SK-N-SH (cell line): ENCODE measurements at regions not wholly inside any gene's neighbourhood (a gene's known extent, or its start where the extent isn't known, plus 50 kb on each side); places are given as distances from the start of the nearest gene placed in this dataset.

ENCODE experiments used
- CTCF ChIA-PET: fragments of 300-600, 350-600 bp; formaldehyde crosslinking; extraction: SDS; loops from one replicate; lab custom pipeline; 2021; lab: Yijun Ruan, JAX
- POLR2A ChIA-PET: fragments of 350-600 bp; sonication (Branson Sonifier 250); formaldehyde crosslinking; extraction: SDS; loops from one replicate; lab custom pipeline; 2020; ENCODE audit warnings: antibody characterized with exemption, inconsistent platforms; lab: Yijun Ruan, JAX
- DNase-seq: peaks from one replicate; pipeline ENCODE4 v3.0.0; 2012
- H2AFZ ChIP-seq: fragments of 200-600 bp; sonication (generic); 2 replicates; pipeline ENCODE4 v1.8.1; 2016; ENCODE audit warnings: antibody characterized with exemption, mild to moderate bottlenecking, low read depth
- H3F3A ChIP-seq: fragments of 200-600 bp; sonication (generic); replicated peaks from 2 replicates; pipeline ENCODE3; 2016; ENCODE audit warnings: antibody characterized with exemption, mild to moderate bottlenecking; ENCODE audit not compliant: insufficient read depth
- H3K27ac ChIP-seq, 2 experiments: fragments of 200-500 bp in 1 of 2; fragments of 200-600 bp in 1 of 2; sonication (Bioruptor generic) in 1 of 2; sonication (generic), shearing (Covaris generic) in 1 of 2; 2 replicates each; pipeline versions ENCODE4 v1.5.1 to v1.6.1; 2014 to 2016; ENCODE audit warnings: low read depth in 2 of 2, inconsistent platforms in 1 of 2, low read length in 1 of 2, mild to moderate bottlenecking in 1 of 2, mixed read lengths in 1 of 2
- H3K27me3 ChIP-seq: fragments of 200-600 bp; sonication (generic), shearing (Covaris generic); 2 replicates; pipeline ENCODE4 v1.6.1; 2016; ENCODE audit warnings: mixed run types; ENCODE audit not compliant: insufficient read depth
- H3K36me3 ChIP-seq, 2 experiments: fragments of 200-500 bp in 1 of 2; fragments of 200-600 bp in 1 of 2; sonication (Bioruptor generic) in 1 of 2; sonication (generic) in 1 of 2; replicated peaks in 1 of 2; 2 replicates each; pipeline versions ENCODE3 to v1.5.1; 2014 to 2016; ENCODE audit warnings: low read length in 1 of 2, mild to moderate bottlenecking in 1 of 2; ENCODE audit not compliant: insufficient read depth in 2 of 2, control insufficient read depth in 1 of 2
- H3K4me1 ChIP-seq, 2 experiments: fragments of 200-500 bp in 1 of 2; fragments of 200-600 bp in 1 of 2; sonication (Bioruptor generic) in 1 of 2; sonication (generic), shearing (Covaris generic) in 1 of 2; 2 replicates each; pipeline versions ENCODE4 v1.5.1 to v1.6.1; 2014 to 2016; ENCODE audit warnings: low read depth in 1 of 2, low read length in 1 of 2, mixed run types in 1 of 2; ENCODE audit not compliant: insufficient read depth in 2 of 2, control insufficient read depth in 1 of 2
- H3K4me2 ChIP-seq: fragments of 200-600 bp; sonication (generic), shearing (Covaris generic); 2 replicates; pipeline ENCODE4 v1.6.1; 2017; ENCODE audit warnings: mixed run types
- H3K4me3 ChIP-seq, 2 experiments: fragments of 200-500 bp in 1 of 2; fragments of 200-600 bp in 1 of 2; sonication (Bioruptor generic) in 1 of 2; sonication (generic), shearing (Covaris generic) in 1 of 2; 2 replicates each; pipeline versions ENCODE4 v1.5.1 to v1.8.1; 2014 to 2016; ENCODE audit warnings: low read depth in 2 of 2, inconsistent platforms in 1 of 2, low read length in 1 of 2, mild to moderate bottlenecking in 1 of 2, mixed read lengths in 1 of 2, moderate library complexity in 1 of 2
- H3K79me2 ChIP-seq: fragments of 200-600 bp; sonication (generic); 2 replicates; pipeline ENCODE4 v1.8.1; 2017; ENCODE audit warnings: mild to moderate bottlenecking; ENCODE audit not compliant: insufficient read depth
- H3K9ac ChIP-seq: fragments of 200-600 bp; sonication (generic); 2 replicates; pipeline ENCODE4 v1.6.1; 2017; ENCODE audit warnings: mixed run types
- H3K9me2 ChIP-seq: fragments of 200-600 bp; sonication (generic); 2 replicates; pipeline ENCODE4 v1.6.1; 2017; ENCODE audit warnings: mixed run types
- H3K9me3 ChIP-seq: fragments of 200-600 bp; sonication (generic); 2 replicates; pipeline ENCODE4 v1.6.1; 2017; ENCODE audit warnings: mixed run types, mild to moderate bottlenecking, moderate library complexity
- H4K20me1 ChIP-seq: fragments of 200-600 bp; sonication (generic); 2 replicates; pipeline ENCODE4 v1.6.1; 2017; ENCODE audit warnings: mild to moderate bottlenecking, mixed run types; ENCODE audit not compliant: insufficient read depth
- CHD2 ChIP-seq: fragments of 150-350 bp; IDR thresholded peaks from 2 replicates; pipeline ENCODE4 v1.6.1; 2018; ENCODE audit warnings: low read length; ENCODE audit not compliant: partially characterized antibody
- CTCF ChIP-seq: fragments of 200-600 bp; sonication (generic); IDR thresholded peaks from 2 replicates; pipeline ENCODE4 v1.6.1; 2017; ENCODE audit warnings: antibody characterized with exemption, mild to moderate bottlenecking, moderate library complexity
- FOSL2 ChIP-seq: IDR thresholded peaks from 2 replicates; pipeline ENCODE4 v1.4.0; 2012; ENCODE audit warnings: low read depth, mild to moderate bottlenecking, moderate library complexity, borderline replicate concordance
- FOXJ3 ChIP-seq: sonication (generic); formaldehyde crosslinking; IDR thresholded peaks from 2 replicates; pipeline ENCODE4 v1.5.1; 2020; ENCODE audit warnings: mild to moderate bottlenecking, missing genetic modification reagents
- GABPA ChIP-seq: IDR thresholded peaks from 2 replicates; pipeline ENCODE4 v1.4.0; 2012; ENCODE audit warnings: low read depth, mild to moderate bottlenecking
- JUND ChIP-seq: IDR thresholded peaks from 2 replicates; pipeline ENCODE4 v1.4.0; 2012
- MAX ChIP-seq: IDR thresholded peaks from 2 replicates; pipeline ENCODE4 v1.4.0; 2012; ENCODE audit warnings: low read depth
- PBX3 ChIP-seq: IDR thresholded peaks from 2 replicates; pipeline ENCODE4; 2012
- RAD21 ChIP-seq: IDR thresholded peaks from 2 replicates; pipeline ENCODE4 v1.6.1; 2012; ENCODE audit warnings: mild to moderate bottlenecking, low read length
- REST ChIP-seq: IDR thresholded peaks from 2 replicates; pipeline ENCODE4 v1.6.1; 2012; ENCODE audit warnings: mild to moderate bottlenecking, low read depth, low read length, moderate library complexity
- RFX5 ChIP-seq: IDR thresholded peaks from 2 replicates; pipeline ENCODE4 v1.6.1; 2012; ENCODE audit warnings: mild to moderate bottlenecking, improper control_type of control experiment, low read length
- RXRA ChIP-seq: IDR thresholded peaks from 2 replicates; pipeline ENCODE4 v1.4.0; 2012; ENCODE audit warnings: low read depth, mild to moderate bottlenecking, borderline replicate concordance
- TAF1 ChIP-seq: IDR thresholded peaks from 2 replicates; pipeline ENCODE4 v1.6.1; 2012; ENCODE audit warnings: low read depth, mild to moderate bottlenecking, low read length, moderate library complexity, borderline replicate concordance
- TCF12 ChIP-seq: IDR thresholded peaks from 2 replicates; pipeline ENCODE4 v1.4.0; 2012
- TEAD4 ChIP-seq: IDR thresholded peaks from 2 replicates; pipeline ENCODE4 v1.4.0; 2012; ENCODE audit warnings: mild to moderate bottlenecking, borderline replicate concordance; ENCODE audit not compliant: insufficient read depth
- YY1 ChIP-seq: IDR thresholded peaks from 2 replicates; pipeline ENCODE4 v1.4.0; 2012; ENCODE audit warnings: low read depth, mild to moderate bottlenecking
- WGBS: methylation state at CpG from one replicate; pipeline ENCODE4 v1.1.6; 2017; ENCODE audit warnings: low lambda C conversion rate; 5-methylcytosine and 5-hydroxymethylcytosine counted together

GRCh38 chr10:9554321-9554720 is 1463.4 kb upstream of the CELF2 start (continued):
- TF ChIP-seq YY1 (no peak), FOXJ3 (no peak), JUND (no peak)
- TF ChIP-seq, all 33 proteins: peak for 0

GRCh38 chr10:9560976-9561375 is 1456.7 kb upstream of the CELF2 start:
- 21% methylated on average over 3 of the region's 3 CpGs for whole genome bisulfite sequencing
- POLR2A ChIA-PET: no interaction called here
- H3K27ac ChIP-seq: no peak overlapping the region
- H4K20me1 ChIP-seq: no peaks in the 10 kb centered on the region
- H3K4me3 ChIP-seq: no peak overlapping the region
- TF ChIP-seq TEAD4: no peak
- TF ChIP-seq TAF1: no peak
- TF ChIP-seq RXRA: no peak
- no peak for TF ChIP-seq RFX5
- no peak for TF ChIP-seq GABPA
- no peak for TF ChIP-seq RAD21
- no peak for TF ChIP-seq FOSL2
- TF ChIP-seq TCF12: no peak
- TF ChIP-seq REST: no peak
- TF ChIP-seq CHD2: no peak
- TF ChIP-seq CTCF: no peak
- no peak for TF ChIP-seq MAX
- TF ChIP-seq PBX3: no peak
- no peak for TF ChIP-seq FOXJ3
- TF ChIP-seq, all 33 proteins: peak for 0
- no peak overlapping the region for H3K4me2 ChIP-seq
- no peak for DNase-seq
- H3K9me2 ChIP-seq: no peaks in the 10 kb centered on the region
- no peak overlapping the region for H2AFZ ChIP-seq
- no peaks in the 10 kb centered on the region for H3K27me3 ChIP-seq
- peaks cover 3% of the 10 kb centered on the region for H3K9me3 ChIP-seq
- no peaks in the 10 kb centered on the region for H3K79me2 ChIP-seq
- no peaks in the 10 kb centered on the region for H3K4me1 ChIP-seq
- CTCF ChIA-PET: interaction anchor here (1.0 to 1.3 kb wide), 2 partner anchors 36 to 218 kb away, joined by 3 read pairs; no protein-coding TSS in a partner anchor
- no peak overlapping the region for H3K9ac ChIP-seq
- no peaks in the 10 kb centered on the region for H3K36me3 ChIP-seq
- H3F3A ChIP-seq: no peaks in the 10 kb centered on the region
